ENCODE measurements at regions not wholly inside any gene's neighbourhood (a gene's known extent, or its start where the extent isn't known, plus 50 kb on each side); places are given as distances from the start of the nearest gene placed in this dataset.

DNA sequence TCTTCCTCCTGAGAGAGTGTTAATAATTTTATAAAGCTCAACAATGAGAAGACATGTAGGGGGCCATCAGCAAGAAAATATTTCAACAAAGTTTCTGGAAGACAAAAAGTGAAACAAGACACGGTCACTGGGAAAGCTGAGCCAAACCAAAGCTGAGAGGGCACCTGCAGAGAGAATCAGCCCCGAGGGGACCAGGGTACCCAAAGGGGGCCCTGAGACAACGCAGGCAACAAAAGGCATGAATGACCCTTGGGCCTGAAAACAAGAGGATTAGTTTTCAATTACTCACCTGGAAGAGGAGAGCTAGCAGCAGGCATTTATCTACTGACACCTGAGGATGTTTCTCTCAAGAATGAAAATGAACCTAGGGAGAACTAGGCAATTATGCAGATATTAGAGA, 461.2 kb upstream of the MGMT start:
- Mint-ChIP-seq H3K4me3 (no peak overlapping the region), H3K27ac (no peak overlapping the region), H3K27me3 (ENCODE audit: insufficient read depth) (no peaks in the 10 kb centered on the region; the same call in 1 of the 2 replicates), H3K4me1 (ENCODE audit: low read depth) (no peaks in the 10 kb centered on the region), H3K9me3 (peaks cover 51% of the 10 kb centered on the region), H3K36me3 (ENCODE audit: low read depth) (no peaks in the 10 kb centered on the region; the same call in 1 of the 2 replicates)
- no peak for DNase-seq
- TF ChIP-seq, protein P1, sequence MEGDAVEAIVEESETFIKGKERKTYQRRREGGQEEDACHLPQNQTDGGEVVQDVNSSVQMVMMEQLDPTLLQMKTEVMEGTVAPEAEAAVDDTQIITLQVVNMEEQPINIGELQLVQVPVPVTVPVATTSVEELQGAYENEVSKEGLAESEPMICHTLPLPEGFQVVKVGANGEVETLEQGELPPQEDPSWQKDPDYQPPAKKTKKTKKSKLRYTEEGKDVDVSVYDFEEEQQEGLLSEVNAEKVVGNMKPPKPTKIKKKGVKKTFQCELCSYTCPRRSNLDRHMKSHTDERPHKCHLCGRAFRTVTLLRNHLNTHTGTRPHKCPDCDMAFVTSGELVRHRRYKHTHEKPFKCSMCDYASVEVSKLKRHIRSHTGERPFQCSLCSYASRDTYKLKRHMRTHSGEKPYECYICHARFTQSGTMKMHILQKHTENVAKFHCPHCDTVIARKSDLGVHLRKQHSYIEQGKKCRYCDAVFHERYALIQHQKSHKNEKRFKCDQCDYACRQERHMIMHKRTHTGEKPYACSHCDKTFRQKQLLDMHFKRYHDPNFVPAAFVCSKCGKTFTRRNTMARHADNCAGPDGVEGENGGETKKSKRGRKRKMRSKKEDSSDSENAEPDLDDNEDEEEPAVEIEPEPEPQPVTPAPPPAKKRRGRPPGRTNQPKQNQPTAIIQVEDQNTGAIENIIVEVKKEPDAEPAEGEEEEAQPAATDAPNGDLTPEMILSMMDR (IDR thresholded peaks at IDR 0.05) = no peak

DNA sequence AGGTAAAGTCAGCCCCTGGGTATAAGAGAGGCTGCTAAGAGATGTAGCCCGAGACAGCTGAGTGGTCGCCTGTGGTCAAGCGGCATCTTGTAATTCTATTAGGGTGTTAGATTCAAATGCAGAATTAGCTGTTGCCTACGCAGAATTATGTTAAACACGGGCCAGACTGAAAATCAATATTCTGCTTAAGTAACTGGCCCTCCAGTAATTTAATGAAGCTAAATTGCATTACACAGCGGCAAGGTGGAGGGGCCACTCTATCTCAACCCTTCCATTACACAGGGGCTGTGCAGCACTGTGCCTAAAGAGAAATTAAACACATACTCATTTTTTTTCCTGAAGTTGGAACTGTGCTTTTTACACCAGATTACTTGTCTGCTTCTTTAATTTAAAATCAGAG, 448.5 kb upstream of the MGMT start:
- TF ChIP-seq, protein P1 (IDR thresholded peaks at IDR 0.05) = no peak
- Mint-ChIP-seq H3K27me3 (ENCODE audit: insufficient read depth) (no peaks in the 10 kb centered on the region), H3K4me3 (no peak overlapping the region), H3K9me3 (peaks cover 35% of the 10 kb centered on the region), H3K27ac (no peak overlapping the region), H3K4me1 (ENCODE audit: low read depth) (no peaks in the 10 kb centered on the region), H3K36me3 (ENCODE audit: low read depth) (no peaks in the 10 kb centered on the region)
- DNase-seq = no peak

DNA sequence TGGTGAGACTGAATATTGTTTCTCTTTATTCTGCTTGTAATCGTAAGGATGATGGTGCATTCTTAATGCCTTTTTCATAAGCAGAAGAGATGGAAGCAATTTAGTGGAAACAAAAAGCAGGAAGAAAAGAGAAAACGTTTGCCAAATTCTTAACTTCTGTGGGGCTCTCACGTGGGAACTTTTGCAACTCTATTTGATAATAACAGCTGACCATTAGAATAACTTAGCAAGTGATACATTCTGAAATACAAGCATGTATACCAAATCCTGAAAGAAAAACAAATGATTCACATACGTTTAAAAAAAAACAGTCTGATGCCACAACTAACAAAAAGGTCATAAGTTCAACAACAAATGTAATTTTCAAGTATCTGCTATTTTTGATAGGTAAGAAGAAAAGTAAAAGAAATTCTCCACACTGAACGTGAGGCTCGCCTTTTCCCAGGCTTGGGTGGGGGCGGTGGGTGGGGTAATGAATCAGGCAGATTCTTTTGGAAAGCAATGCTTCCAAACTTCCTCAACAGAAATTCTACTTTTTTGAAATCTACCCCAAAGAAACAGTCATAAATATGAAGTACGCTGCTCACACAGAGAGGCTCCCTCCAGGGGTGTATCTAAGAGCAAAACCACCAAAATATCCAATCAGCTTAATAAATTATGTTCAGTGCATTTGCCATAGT, 446.2 kb upstream of the MGMT start:
- Mint-ChIP-seq H3K27ac (no peak overlapping the region), H3K27me3 (ENCODE audit: insufficient read depth) (no peaks in the 10 kb centered on the region), H3K36me3 (ENCODE audit: low read depth) (no peaks in the 10 kb centered on the region), H3K9me3 (peaks cover 26% of the 10 kb centered on the region), H3K4me1 (ENCODE audit: low read depth) (no peaks in the 10 kb centered on the region), H3K4me3 (no peak overlapping the region)
- DNase-seq = no peak
- TF ChIP-seq, protein P1 (IDR thresholded peaks at IDR 0.05) = no peak

DNA sequence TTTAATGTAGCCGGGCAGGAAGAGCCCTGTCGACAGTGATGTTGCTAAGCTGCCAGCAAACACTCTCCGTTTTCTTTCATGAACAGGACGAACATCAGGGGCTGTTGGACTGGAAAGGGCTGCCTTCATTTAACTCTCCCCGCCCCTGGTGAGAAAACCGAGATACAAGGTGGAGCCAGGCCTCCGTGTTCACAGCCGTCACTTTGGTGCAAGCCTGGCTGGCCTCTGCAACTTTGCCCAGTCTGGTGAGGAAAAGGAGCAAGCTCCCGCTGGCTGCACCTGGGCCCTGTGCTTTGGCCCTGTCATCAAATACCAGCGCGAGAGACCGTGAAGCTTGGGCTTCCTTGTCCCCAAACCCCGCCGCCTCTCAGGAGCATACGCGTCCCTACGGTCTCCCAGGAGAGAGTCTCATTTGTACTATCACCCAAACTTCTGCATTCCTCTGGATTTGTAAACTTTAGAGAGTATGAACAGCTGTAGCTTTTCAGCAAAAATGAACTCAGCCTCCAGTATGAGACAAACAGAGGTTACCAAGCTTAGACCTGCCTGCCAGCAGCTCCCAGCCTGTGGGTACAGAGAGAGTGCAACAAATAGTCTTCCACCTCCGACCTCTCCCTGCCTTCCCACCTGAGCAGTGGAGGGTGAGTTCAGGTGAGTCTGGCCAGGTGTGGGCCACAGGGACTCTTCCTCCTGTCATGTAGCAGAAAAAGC, 445.3 kb upstream of the MGMT start:
- no peak overlapping the region for H3K4me3 Mint-ChIP-seq
- H3K27ac Mint-ChIP-seq = no peak overlapping the region
- H3K36me3 Mint-ChIP-seq (ENCODE audit: low read depth) = no peaks in the 10 kb centered on the region
- H3K27me3 Mint-ChIP-seq (ENCODE audit: insufficient read depth) = no peaks in the 10 kb centered on the region
- H3K9me3 Mint-ChIP-seq = peaks cover 26% of the 10 kb centered on the region
- no peaks in the 10 kb centered on the region for H3K4me1 Mint-ChIP-seq (ENCODE audit: low read depth)
- DNase-seq = no peak
- TF ChIP-seq, protein P1 (IDR thresholded peaks at IDR 0.05) = no peak

DNA sequence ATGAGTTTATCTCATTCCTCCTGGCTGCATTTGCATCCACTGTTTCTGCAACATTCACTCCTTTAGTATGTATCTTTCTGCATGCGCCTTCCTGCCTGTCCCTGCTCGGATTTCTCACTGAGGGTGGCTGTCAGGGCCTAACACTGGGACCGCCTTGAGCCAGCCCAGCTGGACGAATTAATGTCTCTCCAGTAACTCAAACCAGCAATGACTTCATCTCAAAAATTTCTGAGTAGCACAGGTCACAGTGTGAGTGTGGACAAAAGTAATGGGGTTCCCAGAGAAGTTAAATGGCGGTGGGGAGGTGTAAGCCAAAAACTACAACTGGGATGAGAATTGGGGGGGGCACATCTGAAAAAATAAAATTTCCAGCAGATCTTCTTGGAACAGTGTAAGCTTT, 444.0 kb upstream of the MGMT start:
- no peaks in the 10 kb centered on the region for H3K4me1 Mint-ChIP-seq (ENCODE audit: low read depth)
- TF ChIP-seq, protein P1 (IDR thresholded peaks at IDR 0.05) = no peak
- H3K27ac Mint-ChIP-seq = no peak overlapping the region
- DNase-seq = no peak
- H3K9me3 Mint-ChIP-seq = peaks cover 17% of the 10 kb centered on the region
- no peaks in the 10 kb centered on the region for H3K27me3 Mint-ChIP-seq (ENCODE audit: insufficient read depth)
- H3K36me3 Mint-ChIP-seq (ENCODE audit: low read depth) = no peaks in the 10 kb centered on the region
- no peak overlapping the region for H3K4me3 Mint-ChIP-seq

Measured in HFFc6 (cell line).